SW480 (cell line): ENCODE measurements at regions not wholly inside any gene's neighbourhood (a gene's known extent, or its start where the extent isn't known, plus 50 kb on each side); places are given as distances from the start of the nearest gene placed in this dataset.

Experiments used
- DNase-seq: peaks from one replicate; pipeline ENCODE4 v3.0.0-alpha.2; 2016; ENCODE audit warnings: low spot score

- no peak for DNase-seq
Measured at GRCh38 chr10:31606841-31607240, 287.8 kb downstream of the ZEB1 start.

DNA sequence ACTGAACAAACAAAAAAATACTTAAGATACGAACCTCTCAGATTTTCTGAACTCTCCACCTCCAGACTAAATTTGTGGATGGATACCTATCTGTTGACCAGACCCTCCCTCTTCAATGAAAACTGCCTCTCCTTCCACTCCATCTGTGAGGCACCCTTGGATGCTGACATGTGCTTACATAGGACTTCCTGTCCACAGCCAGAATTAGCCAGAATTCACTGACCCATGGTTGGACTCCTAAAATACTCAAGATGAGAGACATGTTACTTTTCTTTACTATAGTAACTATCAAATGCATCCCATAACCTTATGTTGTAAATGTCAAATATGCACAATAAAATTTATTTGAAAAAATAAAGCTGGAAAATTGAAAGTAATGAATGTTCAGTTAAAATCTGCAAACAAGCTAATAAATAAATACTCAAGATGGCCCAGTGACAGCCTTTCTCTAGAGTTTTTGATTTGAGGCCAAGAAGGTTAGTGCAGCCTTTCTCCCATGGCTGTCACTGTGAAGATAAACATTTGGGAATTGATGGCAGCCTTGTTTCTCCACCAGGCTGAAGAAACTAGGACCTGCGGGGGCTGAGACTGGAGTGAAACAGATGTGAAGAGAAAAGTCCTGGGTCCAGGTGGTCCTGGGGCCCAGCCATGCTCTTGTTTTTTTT is 287.0 kb downstream of the ZEB1 start:
- DNase-seq = no peak

DNA sequence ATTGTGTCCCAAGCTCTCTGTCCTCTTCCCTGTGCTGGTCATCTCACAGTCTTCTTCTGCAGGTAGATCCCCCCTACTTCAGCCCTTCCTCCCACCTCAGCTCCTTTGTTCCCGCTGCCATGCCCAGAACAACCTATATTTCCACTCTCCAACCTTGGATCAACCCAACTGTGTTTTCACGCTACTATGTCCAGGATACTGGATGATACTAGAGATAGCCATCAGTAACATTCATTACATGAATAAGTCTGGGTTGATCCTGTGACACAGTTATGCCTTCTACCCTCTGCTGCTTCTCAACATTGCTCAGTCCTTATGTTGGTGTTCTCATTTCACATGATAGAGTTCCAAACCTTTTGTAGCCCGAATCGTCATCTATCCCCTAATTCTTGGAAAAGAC is 286.4 kb downstream of the ZEB1 start:
- no peak for DNase-seq

DNA sequence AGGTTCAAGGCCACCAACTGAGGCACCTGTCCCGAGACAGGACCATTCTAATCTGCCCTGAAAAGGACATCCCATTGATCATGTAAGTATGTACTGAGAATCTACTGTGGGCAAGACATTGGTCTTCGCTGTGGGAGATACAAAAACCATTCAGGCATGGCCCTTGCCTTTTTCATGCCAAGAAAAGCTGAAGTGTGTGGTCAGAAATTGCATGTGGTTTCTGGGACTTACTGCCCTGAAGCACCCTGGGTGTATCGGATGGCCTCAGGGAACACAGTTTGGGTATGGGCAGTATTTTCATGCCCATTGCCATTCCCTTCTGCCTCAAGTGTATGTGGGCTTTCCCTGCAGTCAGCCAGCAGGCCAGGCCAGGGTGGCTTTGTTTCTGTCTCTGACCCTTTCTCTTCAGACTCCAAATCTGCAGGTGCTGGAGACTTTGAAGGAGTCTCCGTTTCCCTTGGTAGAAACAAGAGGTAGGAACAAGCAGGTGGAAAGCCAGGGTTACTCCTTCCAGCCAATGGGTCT is 285.7 kb downstream of the ZEB1 start:
- DNase-seq = no peak

DNA sequence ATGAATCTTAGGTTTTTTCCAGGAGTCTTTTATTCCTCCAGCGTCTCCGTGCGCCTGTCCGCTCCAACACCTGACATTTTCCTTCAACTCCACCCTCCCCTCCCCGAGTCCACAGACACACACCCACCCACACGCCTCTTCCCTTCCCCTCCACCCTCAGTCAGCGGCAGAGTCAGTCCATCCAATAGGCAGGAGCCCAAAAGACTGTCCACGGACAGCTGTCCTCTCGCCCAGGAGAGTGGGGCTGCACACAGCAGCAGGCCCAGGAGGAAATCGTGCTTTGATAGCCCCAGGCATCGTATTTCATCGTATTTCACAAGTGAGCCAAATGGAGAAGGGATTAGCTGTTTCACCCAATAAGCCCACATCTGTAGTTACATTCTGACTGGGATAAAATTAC is 285.1 kb downstream of the ZEB1 start:
- DNase-seq = peak; percentile 11

DNA sequence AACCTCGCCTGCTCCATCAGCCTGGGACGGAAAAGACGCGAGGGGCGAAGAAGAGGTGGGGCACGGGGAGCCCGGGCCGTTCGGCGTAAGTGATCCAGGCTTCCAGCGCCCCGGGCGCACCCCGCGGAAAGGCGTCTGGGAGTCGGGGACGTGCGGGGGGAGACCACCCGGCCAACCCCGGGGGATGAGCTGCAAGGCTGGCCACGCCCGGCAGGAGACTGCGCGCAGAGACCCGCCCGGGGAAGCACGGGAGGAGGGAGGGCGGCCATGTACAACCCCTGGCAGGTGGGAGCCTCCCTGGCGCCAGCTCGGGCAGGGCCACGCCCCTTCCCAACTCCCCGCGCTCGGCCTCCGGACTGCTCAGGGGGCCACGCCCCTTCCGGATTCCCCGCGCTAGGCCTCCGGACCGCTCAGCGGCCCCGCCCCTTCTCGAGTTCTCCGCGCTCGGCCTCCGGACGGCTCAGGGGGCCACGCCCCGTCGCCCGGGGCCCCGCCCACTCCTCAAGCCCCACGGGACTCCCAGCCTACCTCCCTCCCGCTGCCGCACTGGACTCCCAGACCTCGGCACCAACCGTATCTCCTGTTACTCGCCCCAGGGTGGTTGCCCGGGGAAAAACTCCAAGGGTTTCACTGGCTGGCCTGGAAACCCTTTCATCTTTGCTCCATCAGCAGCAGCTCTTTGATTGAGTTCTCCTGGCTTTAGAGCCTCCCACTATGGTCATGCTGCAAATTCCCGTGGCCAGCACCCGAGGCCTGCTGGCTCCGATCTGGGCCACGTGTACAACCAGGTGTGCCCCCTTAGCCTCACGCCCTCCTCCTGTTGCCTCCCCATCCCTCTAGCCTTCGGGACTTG is 284.4 kb downstream of the ZEB1 start:
- DNase-seq = peak; percentile 94

GRCh38 chr10:31602541-31603234 is 283.7 kb downstream of the ZEB1 start:
- DNase-seq = no peak

- DNase-seq = no peak
Measured at GRCh38 chr10:31601136-31601535, 282.1 kb downstream of the ZEB1 start.

DNA sequence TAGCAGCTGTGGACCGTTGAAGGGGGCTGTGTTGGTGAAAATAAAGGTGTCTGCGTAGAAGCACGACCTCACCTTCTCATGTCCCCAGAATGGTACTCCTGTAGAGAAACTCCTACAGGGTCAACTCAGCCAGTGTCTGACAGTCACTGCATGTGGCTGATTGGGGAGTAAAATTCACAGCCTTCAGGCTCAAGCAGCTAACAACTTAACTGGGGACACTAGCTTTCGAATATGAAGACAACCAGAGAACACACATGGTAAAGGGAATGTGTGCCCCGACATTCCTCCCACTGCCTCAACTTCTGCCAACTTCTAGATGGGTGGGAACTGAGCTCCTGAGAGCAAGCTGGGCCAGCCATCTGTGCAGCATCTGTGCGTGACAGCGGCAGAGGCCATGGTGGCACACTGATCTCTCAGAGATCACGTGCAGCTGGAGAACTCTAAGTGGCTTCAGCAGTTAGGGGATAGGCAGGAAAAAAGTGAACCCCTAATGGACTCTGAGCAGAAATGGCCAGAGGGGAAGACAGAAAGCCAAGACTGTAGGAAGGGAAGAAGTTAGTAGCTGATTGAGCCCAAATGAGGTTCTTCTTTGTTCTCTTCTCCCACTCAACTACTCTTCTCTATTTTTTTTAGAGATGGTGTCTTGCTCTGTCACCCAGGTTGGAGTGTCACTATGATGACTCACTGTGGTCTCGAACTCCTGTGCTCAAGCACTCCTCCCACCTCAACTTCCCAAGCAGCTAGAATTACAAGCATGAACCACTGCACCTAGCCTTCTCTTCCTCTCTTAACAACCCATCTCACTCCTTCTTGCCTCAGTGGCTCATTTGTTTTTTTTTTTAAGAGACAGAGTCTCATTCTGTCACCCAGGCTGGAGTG is 280.8 kb downstream of the ZEB1 start:
- peak; percentile 8 for DNase-seq

DNA sequence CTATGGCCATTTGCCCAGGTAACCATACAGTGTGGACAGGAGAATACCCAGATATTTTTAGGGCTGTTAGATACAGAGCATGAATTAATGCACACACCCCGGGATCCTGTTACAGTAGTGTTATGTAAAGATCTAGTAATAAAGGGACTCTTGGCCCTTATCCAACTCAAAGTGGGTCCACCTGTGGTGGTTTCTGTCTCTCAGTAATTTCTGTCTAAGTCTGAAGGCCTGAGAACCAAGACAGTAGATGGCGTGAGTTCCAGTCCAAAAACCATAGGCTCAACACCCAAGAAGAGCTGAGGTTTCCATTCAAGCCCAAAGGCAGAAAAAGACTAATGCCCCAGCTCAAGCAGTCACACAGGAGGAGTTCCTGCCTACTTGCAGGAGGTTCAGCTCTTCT is 277.7 kb downstream of the ZEB1 start:
- DNase-seq = no peak

- no peak for DNase-seq
Measured at GRCh38 chr10:31595992-31596391, 277.0 kb downstream of the ZEB1 start.

GRCh38 chr10:31594347-31594873 is 275.4 kb downstream of the ZEB1 start:
- no peak for DNase-seq

GRCh38 chr10:31593124-31593523 is 274.1 kb downstream of the ZEB1 start:
- DNase-seq = no peak

- no peak for DNase-seq
Measured at GRCh38 chr10:31591569-31591968, 272.6 kb downstream of the ZEB1 start.

- no peak for DNase-seq
Measured at GRCh38 chr10:31590023-31590800, 271.2 kb downstream of the ZEB1 start.

- no peak for DNase-seq
Measured at GRCh38 chr10:31587691-31588090, 268.7 kb downstream of the ZEB1 start.

DNA sequence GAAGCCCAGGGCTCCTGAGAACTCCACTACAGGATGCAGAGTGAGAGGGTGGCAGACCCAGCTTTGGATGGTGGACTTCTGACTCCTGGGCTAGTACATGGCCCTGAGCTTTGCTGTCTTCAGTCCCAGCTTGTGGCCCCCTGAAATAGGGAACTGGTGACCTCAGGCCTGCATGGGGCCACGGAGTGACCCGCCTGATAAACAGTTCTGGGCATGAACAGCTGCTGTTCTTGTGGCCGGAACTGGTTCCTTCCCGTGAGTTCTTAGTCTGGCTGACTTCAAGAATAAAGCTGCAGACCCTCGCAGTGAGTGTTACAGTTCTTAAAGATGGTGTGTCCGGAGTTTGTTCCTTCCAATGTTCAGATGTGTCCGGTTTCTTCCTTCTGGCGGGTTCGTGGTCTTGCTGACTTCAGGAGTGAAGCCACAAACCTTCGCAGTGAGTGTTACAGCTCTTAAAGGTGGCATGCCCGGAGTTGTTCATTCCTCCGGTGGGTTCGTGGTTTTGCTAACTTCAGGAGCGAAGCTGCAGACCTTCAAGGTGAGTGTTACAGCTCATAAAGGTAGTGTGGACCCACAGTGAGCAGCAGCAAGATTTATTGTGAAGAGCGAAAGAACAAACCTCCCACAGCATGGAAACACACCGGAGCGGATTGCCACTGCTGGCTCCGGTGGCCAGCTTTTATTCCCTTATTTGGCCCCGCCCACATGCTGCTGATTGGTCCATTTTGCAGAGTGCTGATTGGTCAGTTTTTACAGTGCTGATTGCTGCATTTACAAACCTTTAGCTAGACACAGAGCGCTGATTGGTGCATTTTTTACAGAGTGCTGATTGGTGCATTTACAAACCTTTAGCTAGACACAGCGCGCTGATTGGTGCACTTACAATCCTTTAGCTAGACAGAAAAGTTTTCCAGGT is 268.0 kb downstream of the ZEB1 start:
- no peak for DNase-seq

GRCh38 chr10:31584876-31585275 is 265.9 kb downstream of the ZEB1 start:
- no peak for DNase-seq

DNA sequence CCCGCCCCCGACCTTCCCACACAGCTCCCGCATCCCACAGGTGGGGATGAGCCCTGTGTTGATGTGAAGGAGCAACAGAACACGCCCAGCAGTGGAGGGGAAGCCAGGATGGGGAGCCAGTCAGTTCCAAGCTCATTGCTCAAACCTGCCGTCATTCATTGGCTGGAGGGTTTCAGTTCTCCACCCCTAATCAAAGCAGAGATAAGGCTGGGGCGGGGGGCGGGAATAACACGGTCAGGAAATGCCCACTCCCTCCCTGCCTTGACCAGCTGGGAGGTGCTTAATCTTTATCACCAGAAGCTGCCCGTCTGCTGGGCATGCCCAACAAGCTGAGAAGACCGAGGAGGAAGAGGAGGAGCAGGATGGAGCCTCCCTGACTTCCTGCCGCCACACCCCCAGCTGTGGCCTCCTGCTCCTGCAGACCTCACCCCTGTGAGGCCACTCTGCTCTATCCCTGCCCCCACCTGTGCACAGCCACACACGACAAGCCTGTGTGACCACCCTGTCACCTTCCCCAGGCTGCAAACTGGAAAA is 265.1 kb downstream of the ZEB1 start:
- no peak for DNase-seq
